Sigmoid colon (tissue), 4 donors: ENCODE measurements at regions not wholly inside any gene's neighbourhood (a gene's known extent, or its start where the extent isn't known, plus 50 kb on each side); places are given as distances from the start of the nearest gene placed in this dataset.
"Not testable (repeated sequence)": the region's sequence is repeated elsewhere in the genome, so short reads cannot be mapped to it uniquely, and the experiment has no call there.

Experiments
- CTCF ChIP-seq, 4 experiments: fragments of 450-650 bp in 3 of 4; fragments of 200-600 bp in 1 of 4; IDR thresholded peaks; one replicate each; pipeline ENCODE4 v1.5.1; 2016 to 2019; ENCODE audit warnings: antibody characterized with exemption in 4 of 4, mild to moderate bottlenecking in 3 of 4, moderate library complexity in 2 of 4
- POLR2AphosphoS5 ChIP-seq, 4 donors: sonication (generic); formaldehyde crosslinking; IDR thresholded peaks; one replicate each; pipeline ENCODE4 v1.6.1; 2017; ENCODE audit warnings: antibody characterized with exemption in 4 of 4

- TF ChIP-seq CTCF, POLR2AphosphoS5 (IDR thresholded peaks at IDR 0.05): not testable (repeated sequence)
Measured at GRCh38 chr16:88258764-88259525, 123.8 kb upstream of the ZNF469 start.
